GM18498 (cell line): ENCODE measurements at regions not wholly inside any gene's neighbourhood (a gene's known extent, or its start where the extent isn't known, plus 50 kb on each side); places are given as distances from the start of the nearest gene placed in this dataset.

Source experiments
- ATAC-seq: cut with Tn5 transposase; IDR thresholded peaks from one replicate; pipeline ENCODE4 v1.9.1; 2021; ENCODE audit warnings: mild to moderate bottlenecking, moderate library complexity; ENCODE audit not compliant: unreplicated experiment

- ATAC-seq: no peak
Observed at GRCh38 chr5:2610986-2611385, 140.5 kb downstream of the IRX2 start.

- ATAC-seq: no peak
Observed at GRCh38 chr5:2608391-2608790, 143.1 kb downstream of the IRX2 start.

GRCh38 chr5:2607598-2607997 lies 143.9 kb downstream of the IRX2 start:
- ATAC-seq: no peak

GRCh38 chr5:2603272-2603575 lies 148.3 kb downstream of the IRX2 start:
- no peak for ATAC-seq

- no peak for ATAC-seq
Observed at GRCh38 chr5:2602451-2603271, 148.8 kb downstream of the IRX2 start.

- no peak for ATAC-seq
Observed at GRCh38 chr5:2598503-2598902, 153.0 kb downstream of the IRX2 start.

GRCh38 chr5:2594701-2595100 lies 156.8 kb downstream of the IRX2 start:
- no peak for ATAC-seq

GRCh38 chr5:2592766-2593165 lies 158.7 kb downstream of the IRX2 start:
- ATAC-seq: no peak

GRCh38 chr5:2591777-2592453 lies 159.6 kb downstream of the IRX2 start:
- no peak for ATAC-seq

GRCh38 chr5:2588850-2589501 lies 162.5 kb downstream of the IRX2 start:
- ATAC-seq: no peak

GRCh38 chr5:2587189-2588031 lies 164.1 kb downstream of the IRX2 start:
- ATAC-seq: no peak

- ATAC-seq: no peak
Observed at GRCh38 chr5:2586016-2586715, 165.3 kb downstream of the IRX2 start.

- no peak for ATAC-seq
Observed at GRCh38 chr5:2584579-2585269, 166.8 kb downstream of the IRX2 start.

- ATAC-seq: no peak
Observed at GRCh38 chr5:2582507-2582906, 169.0 kb downstream of the IRX2 start.

- no peak for ATAC-seq
Observed at GRCh38 chr5:2582106-2582505, 169.4 kb downstream of the IRX2 start.

GRCh38 chr5:2581418-2581817 lies 170.1 kb downstream of the IRX2 start:
- no peak for ATAC-seq

GRCh38 chr5:2579126-2579525 lies 172.4 kb downstream of the IRX2 start:
- ATAC-seq: no peak

- ATAC-seq: no peak
Observed at GRCh38 chr5:2577312-2578036, 174.0 kb downstream of the IRX2 start.

- ATAC-seq: no peak
Observed at GRCh38 chr5:2576823-2577222, 174.7 kb downstream of the IRX2 start.
